IMR-90 (cell line): ENCODE measurements at regions not wholly inside any gene's neighbourhood (a gene's known extent, or its start where the extent isn't known, plus 50 kb on each side); places are given as distances from the start of the nearest gene placed in this dataset.

Experiments
- ATAC-seq: fragments of 200-7000 bp; cut with Tn5 transposase; 2 replicates; pipeline ENCODE4 v1.9.1; 2020; ENCODE audit warnings: low read depth, mild to moderate bottlenecking, moderate library complexity
- BruUV-seq: library from RNA; stranded (reverse); fragments of 400-500 nt; replicated peaks from 2 replicates; lab custom pipeline; 2021; lab: Mats Ljungman, UMichigan
- CTCF ChIA-PET: fragments of 300-600 bp; formaldehyde crosslinking; extraction: SDS; loops from one replicate; lab custom pipeline; 2021; ENCODE audit warnings: antibody characterized with exemption; lab: Yijun Ruan, JAX
- POLR2A ChIA-PET: fragments of 300-600 bp; sonication (Branson Sonifier 250); formaldehyde crosslinking; loops from one replicate; lab custom pipeline; 2022; ENCODE audit warnings: antibody characterized with exemption; ENCODE audit not compliant: unreplicated experiment; lab: Charles Lee
- DNase-seq: peaks from one replicate; pipeline ENCODE4 v3.0.0; 2013
- H2AFZ ChIP-seq: replicated peaks from 2 replicates; pipeline ENCODE3; 2013; ENCODE audit warnings: low read length, mild to moderate bottlenecking; ENCODE audit not compliant: poor library complexity
- H2AK5ac ChIP-seq: 2 replicates; pipeline ENCODE4 v1.6.1; 2013; ENCODE audit warnings: low read depth, low read length, inconsistent platforms
- H2AK9ac ChIP-seq: replicated peaks from 2 replicates; pipeline ENCODE3; 2013; ENCODE audit warnings: mild to moderate bottlenecking, low read depth, low read length, moderate library complexity; ENCODE audit not compliant: poor library complexity
- H2BK120ac ChIP-seq: 2 replicates; pipeline ENCODE4 v1.6.1; 2013; ENCODE audit warnings: low read depth, low read length, inconsistent platforms
- H2BK15ac ChIP-seq: 3 replicates; pipeline ENCODE4 v1.6.1; 2013; ENCODE audit warnings: low read depth, low read length, inconsistent platforms
- H2BK20ac ChIP-seq: 2 replicates; pipeline ENCODE4 v1.6.1; 2013; ENCODE audit warnings: low read depth, mild to moderate bottlenecking, inconsistent platforms, low read length, moderate library complexity
- H2BK5ac ChIP-seq: 2 replicates; pipeline ENCODE4 v1.6.1; 2013; ENCODE audit warnings: mild to moderate bottlenecking, low read depth, low read length, inconsistent platforms; ENCODE audit not compliant: poor library complexity, severe bottlenecking
- H3K14ac ChIP-seq: replicated peaks from 2 replicates; pipeline ENCODE4 v1.6.1; 2013; ENCODE audit warnings: low read depth, low read length, inconsistent platforms
- H3K18ac ChIP-seq: 2 replicates; pipeline ENCODE4 v1.6.1; 2013; ENCODE audit warnings: low read depth, low read length, control low read depth
- H3K23ac ChIP-seq: 2 replicates; pipeline ENCODE4 v1.6.1; 2013; ENCODE audit warnings: low read depth, low read length, inconsistent platforms
- H3K27ac ChIP-seq: 2 replicates; pipeline ENCODE4 v1.5.1; 2013; ENCODE audit warnings: mild to moderate bottlenecking, control low read depth, low read length; ENCODE audit not compliant: insufficient read depth
- H3K27me3 ChIP-seq: 2 replicates; pipeline ENCODE4 v1.6.1; 2013; ENCODE audit warnings: low read length; ENCODE audit not compliant: control insufficient read depth, insufficient read depth
- H3K36me3 ChIP-seq: 2 replicates; pipeline ENCODE4 v1.6.1; 2013; ENCODE audit warnings: low read length, mixed read lengths; ENCODE audit not compliant: control insufficient read depth, insufficient read depth
- H3K4ac ChIP-seq: 2 replicates; pipeline ENCODE4 v1.6.1; 2013; ENCODE audit warnings: low read depth, low read length, inconsistent platforms
- H3K4me1 ChIP-seq: 2 replicates; pipeline ENCODE4 v1.6.1; 2013; ENCODE audit warnings: low read length, mixed read lengths; ENCODE audit not compliant: control insufficient read depth, insufficient read depth
- H3K4me2 ChIP-seq: 2 replicates; pipeline ENCODE4 v1.6.1; 2013; ENCODE audit warnings: low read depth, mild to moderate bottlenecking, control low read depth, low read length, moderate library complexity
- H3K4me3 ChIP-seq: 2 replicates; pipeline ENCODE4 v1.5.1; 2013; ENCODE audit warnings: low read depth, mild to moderate bottlenecking, control low read depth, low read length, moderate library complexity; ENCODE audit not compliant: insufficient read depth
- H3K56ac ChIP-seq: 2 replicates; pipeline ENCODE4 v1.6.1; 2013; ENCODE audit warnings: low read length, inconsistent platforms; ENCODE audit not compliant: insufficient read depth; ENCODE audit errors: extremely low read depth
- H3K79me1 ChIP-seq, 2 experiments: 2 replicates each; pipeline ENCODE4 v1.6.1; 2013; ENCODE audit warnings: low read length in 2 of 2, inconsistent platforms in 1 of 2, low read depth in 1 of 2
- H3K9ac ChIP-seq: 2 replicates; pipeline ENCODE4 v1.6.1; 2013; ENCODE audit warnings: low read depth, low read length, control low read depth
- H3K9me1 ChIP-seq: 2 replicates; pipeline ENCODE4 v1.6.1; 2013; ENCODE audit warnings: low read length, inconsistent platforms; ENCODE audit not compliant: insufficient read depth
- H3K9me3 ChIP-seq: 2 replicates; pipeline ENCODE4 v1.6.1; 2013; ENCODE audit warnings: low read length; ENCODE audit not compliant: control insufficient read depth, insufficient read depth
- H4K20me1 ChIP-seq: 2 replicates; pipeline ENCODE4 v1.6.1; 2013; ENCODE audit warnings: low read length, inconsistent platforms; ENCODE audit not compliant: insufficient read depth
- H4K5ac ChIP-seq: 2 replicates; pipeline ENCODE4 v1.6.1; 2013; ENCODE audit warnings: mild to moderate bottlenecking, low read depth, low read length, control low read depth
- H4K8ac ChIP-seq, 2 experiments: 2 replicates each; pipeline ENCODE4 v1.6.1; 2013; ENCODE audit warnings: low read depth in 2 of 2, low read length in 2 of 2, control low read depth in 1 of 2, inconsistent platforms in 1 of 2
- H4K91ac ChIP-seq: 2 replicates; pipeline ENCODE4 v1.6.1; 2013; ENCODE audit warnings: low read depth, low read length, inconsistent platforms; ENCODE audit not compliant: insufficient read depth
- BHLHE40 ChIP-seq: fragments of 150-350 bp; IDR thresholded peaks from 2 replicates; pipeline ENCODE4 v1.6.1; 2016; ENCODE audit warnings: mild to moderate bottlenecking, low read depth, low read length
- CEBPB ChIP-seq: IDR thresholded peaks from 2 replicates; pipeline ENCODE4 v1.6.1; 2012; ENCODE audit warnings: low read depth, low read length, improper control_type of control experiment
- CHD1 ChIP-seq: IDR thresholded peaks from 2 replicates; pipeline ENCODE4 v1.6.1; 2012; ENCODE audit warnings: low read depth, low read length, improper control_type of control experiment
- CTCF ChIP-seq: conservative IDR thresholded peaks from 2 replicates; pipeline ENCODE4 v1.5.1; 2012; ENCODE audit warnings: mild to moderate bottlenecking, low read depth, low read length, improper control_type of control experiment
- ELK1 ChIP-seq: fragments of 150-350 bp; IDR thresholded peaks from 2 replicates; pipeline ENCODE4 v1.6.1; 2016; ENCODE audit warnings: low read depth, mild to moderate bottlenecking, low read length, moderate library complexity, borderline replicate concordance
- FOS ChIP-seq: fragments of 150-350 bp; IDR thresholded peaks from 2 replicates; pipeline ENCODE4 v1.6.1; 2016; ENCODE audit warnings: low read depth, low read length
- MAFK ChIP-seq: IDR thresholded peaks from 2 replicates; pipeline ENCODE4 v1.6.1; 2012; ENCODE audit warnings: low read depth, low read length, improper control_type of control experiment
- MAZ ChIP-seq: IDR thresholded peaks from 2 replicates; pipeline ENCODE4 v1.6.1; 2012; ENCODE audit warnings: low read depth, mild to moderate bottlenecking, low read length, improper control_type of control experiment, moderate library complexity, borderline replicate concordance
- MXI1 ChIP-seq: IDR thresholded peaks from 2 replicates; pipeline ENCODE4 v1.6.1; 2012; ENCODE audit warnings: low read depth, mild to moderate bottlenecking, low read length, moderate library complexity, borderline replicate concordance
- NFE2L2 ChIP-seq: fragments of 150-350 bp; IDR thresholded peaks from 2 replicates; pipeline ENCODE4 v1.6.1; 2016; ENCODE audit warnings: low read depth, mild to moderate bottlenecking, low read length
- POLR2A ChIP-seq: IDR thresholded peaks from 2 replicates; pipeline ENCODE4 v1.6.1; 2012; ENCODE audit warnings: mild to moderate bottlenecking, low read depth, low read length
- RAD21 ChIP-seq: IDR thresholded peaks from 2 replicates; pipeline ENCODE4 v1.6.1; 2012; ENCODE audit warnings: low read length, improper control_type of control experiment
- RCOR1 ChIP-seq: IDR thresholded peaks from 2 replicates; pipeline ENCODE4 v1.6.1; 2012; ENCODE audit warnings: mild to moderate bottlenecking, low read length, improper control_type of control experiment; ENCODE audit not compliant: insufficient replicate concordance
- RFX5 ChIP-seq: IDR thresholded peaks from 2 replicates; pipeline ENCODE4 v1.8.0; 2012; ENCODE audit warnings: low read depth, mild to moderate bottlenecking, low read length, moderate library complexity
- SMC3 ChIP-seq: fragments of 150-350 bp; IDR thresholded peaks from 2 replicates; pipeline ENCODE4 v1.6.1; 2016; ENCODE audit warnings: low read depth, mild to moderate bottlenecking, antibody characterized with exemption, low read length, moderate library complexity
- USF2 ChIP-seq: fragments of 150-350 bp; IDR thresholded peaks from 2 replicates; pipeline ENCODE4 v1.6.1; 2017; ENCODE audit warnings: mild to moderate bottlenecking, antibody characterized with exemption, low read length, low read depth
- dilution Hi-C: fragments of 300-500 bp; cut with HindIII; formaldehyde crosslinking; loops from one replicate; pipeline ENCODE4 v1.14.3; 2018; ENCODE audit warnings: low sequenced_read_pairs; ENCODE audit not compliant: unreplicated experiment
- in situ Hi-C: fragments of 300-500 bp; cut with MboI; formaldehyde crosslinking; loops from 3 replicates; pipeline ENCODE4 v1.14.3; 2019; ENCODE audit warnings: low sequenced_read_pairs, inconsistent platforms, mixed read lengths
- intact Hi-C: fragments of 100-400 bp; cut with micrococcal nuclease; formaldehyde crosslinking; loops from 2 replicates; pipeline ENCODE4 v1.10.0; 2022

DNA sequence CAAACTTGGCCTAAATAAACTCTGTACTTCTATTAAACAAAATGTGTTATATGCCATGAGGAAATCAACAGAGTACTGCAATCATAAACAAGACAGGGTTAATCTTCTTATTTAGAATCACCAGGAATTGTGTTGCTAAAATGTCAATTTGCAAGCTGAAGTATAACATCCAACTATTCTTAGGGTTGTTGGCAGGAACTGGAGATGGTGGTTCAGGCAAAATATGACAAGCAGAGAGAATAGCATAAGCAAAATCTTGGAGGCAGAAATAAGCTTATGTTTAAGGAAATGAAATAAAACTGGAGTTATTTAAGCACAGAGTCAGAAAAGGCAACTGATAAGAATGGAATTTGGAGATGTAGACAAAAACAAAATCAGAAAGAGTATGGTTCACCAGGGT is 463.8 kb upstream of the SLC8A1 start:
- H2BK120ac ChIP-seq, result no peak overlapping the region
- CTCF ChIA-PET, result no interaction called here
- POLR2A ChIA-PET, result no interaction called here

More for the DNA sequence above, 463.8 kb upstream of the SLC8A1 start:
- Histone ChIP-seq H3K18ac (no peak overlapping the region), H3K23ac (no peak overlapping the region), H4K20me1 (no peaks in the 10 kb centered on the region), H3K27me3 (no peaks in the 10 kb centered on the region), H3K9me1 (no peaks in the 10 kb centered on the region), H2BK15ac (no peak overlapping the region), H4K91ac (no peak overlapping the region), H4K5ac (no peak overlapping the region), H3K27ac (no peak overlapping the region), H2AFZ (no peak overlapping the region), H3K56ac (no peak overlapping the region), H3K4me2 (no peak overlapping the region), H3K4me1 (no peaks in the 10 kb centered on the region), H2BK20ac (no peak overlapping the region), H3K9me3 (no peaks in the 10 kb centered on the region), H3K4ac (no peak overlapping the region), H3K14ac (no peak overlapping the region), H3K9ac (no peak overlapping the region), H4K8ac (no peak overlapping the region), H2AK9ac (no peak overlapping the region), H3K79me1 (no peaks in the 10 kb centered on the region), H2BK5ac (no peak overlapping the region), H3K36me3 (no peaks in the 10 kb centered on the region), H2AK5ac (no peak overlapping the region), H3K4me3 (no peak overlapping the region)
- no peak for DNase-seq
- no peak for TF ChIP-seq ELK1
- no peak for TF ChIP-seq BHLHE40
- TF ChIP-seq CTCF, result no peak
- no peak for TF ChIP-seq USF2
- no peak for TF ChIP-seq POLR2A
- no peak for TF ChIP-seq MAZ
- TF ChIP-seq SMC3, result no peak
- TF ChIP-seq FOS, result no peak
- TF ChIP-seq RFX5, result no peak
- no peak for TF ChIP-seq NFE2L2
- no peak for TF ChIP-seq MXI1
- TF ChIP-seq RAD21, result no peak
- TF ChIP-seq RCOR1, result no peak
- TF ChIP-seq CEBPB, result no peak
- TF ChIP-seq CHD1, result no peak
- TF ChIP-seq MAFK, result no peak
- intact Hi-C loops (no loop called here), dilution Hi-C loops (no loop called here), in situ Hi-C loops (no loop called here)
- no peak for ATAC-seq
- BruUV-seq, result no TSS peak
